ENCODE measurements at regions not wholly inside any gene's neighbourhood (a gene's known extent, or its start where the extent isn't known, plus 50 kb on each side); places are given as distances from the start of the nearest gene placed in this dataset.

GRCh38 chr10:111150691-111151090 is 73.9 kb downstream of the ADRA2A start:
- TF ChIP-seq EP300 (IDR thresholded peaks at IDR 0.05) (no peak), POLR2A (IDR thresholded peaks at IDR 0.05) (no peak), CTCF (IDR thresholded peaks at IDR 0.05) (no peak)
